Lung (tissue), 11 donors: ENCODE measurements at regions not wholly inside any gene's neighbourhood (a gene's known extent, or its start where the extent isn't known, plus 50 kb on each side); places are given as distances from the start of the nearest gene placed in this dataset.
"Not testable (repeated sequence)": the region's sequence is repeated elsewhere in the genome, so short reads cannot be mapped to it uniquely, and the experiment has no call there.

Experiments used
- ATAC-seq: fragments of 200-7000 bp; cut with Tn5 transposase; one replicate; pipeline ENCODE4 v1.9.1; 2020; ENCODE audit warnings: moderate number of reproducible peaks; ENCODE audit not compliant: insufficient read depth, low FRiP score
- DNase-seq, 3 donors: peaks; one replicate each; pipeline ENCODE4 v3.0.0-alpha.2; 2013 to 2017
- H3K27ac ChIP-seq, 2 donors: one replicate each; pipeline ENCODE4 v1.5.1; 2013; ENCODE audit warnings: mild to moderate bottlenecking in 2 of 2, moderate library complexity in 2 of 2, control low read depth in 1 of 2, inconsistent platforms in 1 of 2, low read depth in 1 of 2, low read length in 1 of 2
- H3K27me3 ChIP-seq, 3 donors: one replicate each; pipeline ENCODE4 v1.5.1; 2013; ENCODE audit warnings: low read length in 2 of 3; ENCODE audit not compliant: control insufficient read depth in 3 of 3, insufficient read depth in 3 of 3
- H3K36me3 ChIP-seq, 4 donors: one replicate each; pipeline ENCODE4 v1.5.1; 2013; ENCODE audit warnings: low read length in 4 of 4, mild to moderate bottlenecking in 1 of 4, moderate library complexity in 1 of 4; ENCODE audit not compliant: control insufficient read depth in 4 of 4, insufficient read depth in 4 of 4
- H3K4me1 ChIP-seq, 5 donors: one replicate each; pipeline ENCODE4 v1.5.1; 2013; ENCODE audit warnings: low read length in 5 of 5, mild to moderate bottlenecking in 2 of 5, moderate library complexity in 1 of 5; ENCODE audit not compliant: control insufficient read depth in 5 of 5, insufficient read depth in 5 of 5
- H3K4me3 ChIP-seq: one replicate; pipeline ENCODE4 v1.5.1; 2013; ENCODE audit warnings: mild to moderate bottlenecking, control low read depth, moderate library complexity
- H3K9ac ChIP-seq, 2 donors: one replicate each; pipeline ENCODE4 v1.5.1; 2013; ENCODE audit warnings: low read length in 2 of 2, control low read depth in 1 of 2; ENCODE audit not compliant: insufficient read depth in 1 of 2
- H3K9me3 ChIP-seq, 4 donors: one replicate each; pipeline ENCODE4 v1.5.1; 2013; ENCODE audit warnings: low read length in 3 of 4, mild to moderate bottlenecking in 1 of 4, moderate library complexity in 1 of 4; ENCODE audit not compliant: control insufficient read depth in 4 of 4, insufficient read depth in 3 of 4
- CTCF ChIP-seq: IDR thresholded peaks from 2 replicates; pipeline ENCODE4 v1.5.1; 2012; ENCODE audit warnings: mild to moderate bottlenecking; ENCODE audit errors: control extremely low read depth, extremely low read depth
- WGBS, 2 donors: extraction: QIAGEN DNeasy Blood & Tissue Kit; methylation state at CpG; one replicate each; pipeline ENCODE4 v1.1.7; 2013; 5-methylcytosine and 5-hydroxymethylcytosine counted together
- donor health status: control.
- donor health status: control.
- donor health status: Bipolar disorder and iron deficiency.
- donor health status: healthy.
- donor health status: DM: yes; HTN: yes; CAD: no.

GRCh38 chr10:2037246-2037645 lies 299.9 kb upstream of the ADARB2 start:
- Histone ChIP-seq H3K9me3 (no peaks in the 10 kb centered on the region), H3K27me3 (no peaks in the 10 kb centered on the region), H3K4me3 (no peak overlapping the region), H3K9ac (no peak overlapping the region), H3K27ac (no peak overlapping the region), H3K36me3 (no peaks in the 10 kb centered on the region), H3K4me1 (no peaks in the 10 kb centered on the region)
- 90 to 96% methylated on average over 1 of the region's 1 CpG for WGBS, 2 donors
- no peak for ATAC-seq
- no peak for DNase-seq
- no peak for TF ChIP-seq CTCF

- Histone ChIP-seq H3K27me3 (no peaks in the 10 kb centered on the region), H3K27ac (no peak overlapping the region), H3K9me3 (no peaks in the 10 kb centered on the region), H3K9ac (no peak overlapping the region), H3K4me1 (no peaks in the 10 kb centered on the region), H3K36me3 (no peaks in the 10 kb centered on the region), H3K4me3 (no peak overlapping the region)
- ATAC-seq: no peak
- no peak for TF ChIP-seq CTCF
- no peak for DNase-seq
These were observed 298.9 kb upstream of the ADARB2 start for GRCh38 chr10:2036209-2036608.

GRCh38 chr10:2030046-2030445 lies 292.7 kb upstream of the ADARB2 start:
- Histone ChIP-seq H3K4me1 (no peaks in the 10 kb centered on the region), H3K9me3 (no peaks in the 10 kb centered on the region), H3K27ac (no peak overlapping the region), H3K36me3 (no peaks in the 10 kb centered on the region), H3K9ac (no peak overlapping the region), H3K4me3 (no peak overlapping the region), H3K27me3 (no peaks in the 10 kb centered on the region)
- ATAC-seq (no peak), DNase-seq (no peak)
- 63 to 72% methylated on average over 1 of the region's 1 CpG for WGBS, 2 donors
- no peak for TF ChIP-seq CTCF

- no peaks in the 10 kb centered on the region for H3K9me3 ChIP-seq
- peaks cover 0 to 4% (median 0%) of the 10 kb centered on the region in 3 donors for H3K27me3 ChIP-seq
- H3K36me3 ChIP-seq: no peaks in the 10 kb centered on the region
- no peak overlapping the region for H3K4me3 ChIP-seq
- 61 to 62% methylated on average over 3 of the region's 3 CpGs for WGBS, 2 donors
- DNase-seq: no peak
- no peak for TF ChIP-seq CTCF
- no peak for ATAC-seq
- H3K9ac ChIP-seq: no peak overlapping the region
- no peaks in the 10 kb centered on the region for H3K4me1 ChIP-seq
- no peak overlapping the region for H3K27ac ChIP-seq
These were observed 289.6 kb upstream of the ADARB2 start for GRCh38 chr10:2026936-2027335.

- not testable (repeated sequence) for H3K36me3 ChIP-seq
These were observed 287.4 kb upstream of the ADARB2 start for GRCh38 chr10:2024750-2025149.

More at GRCh38 chr10:2024750-2025149, 287.4 kb upstream of the ADARB2 start:
- H3K9me3 ChIP-seq, H3K27me3 ChIP-seq, H3K4me3 ChIP-seq, DNase-seq, H3K27ac ChIP-seq, H3K9ac ChIP-seq, ATAC-seq, H3K4me1 ChIP-seq: not testable (repeated sequence)
- 59 to 75% methylated on average over 2 of the region's 2 CpGs for WGBS, 2 donors
